ENCODE measurements at regions not wholly inside any gene's neighbourhood (a gene's known extent, or its start where the extent isn't known, plus 50 kb on each side); places are given as distances from the start of the nearest gene placed in this dataset.
"Not testable (repeated sequence)": the region's sequence is repeated elsewhere in the genome, so short reads cannot be mapped to it uniquely, and the experiment has no call there.

- TF ChIP-seq RAD21 (IDR thresholded peaks at IDR 0.05; ENCODE audit: insufficient read depth, low read depth, low read length); TBL1XR1 (IDR thresholded peaks at IDR 0.05; ENCODE audit: low read depth, low read length); EZH2 (IDR thresholded peaks at IDR 0.05; ENCODE audit: borderline replicate concordance, control insufficient read depth, low read depth, low read length); SIX5 (IDR thresholded peaks at IDR 0.05; ENCODE audit: low read depth, low read length, severe bottlenecking): not testable (repeated sequence)
- TF ChIP-seq, protein P1, sequence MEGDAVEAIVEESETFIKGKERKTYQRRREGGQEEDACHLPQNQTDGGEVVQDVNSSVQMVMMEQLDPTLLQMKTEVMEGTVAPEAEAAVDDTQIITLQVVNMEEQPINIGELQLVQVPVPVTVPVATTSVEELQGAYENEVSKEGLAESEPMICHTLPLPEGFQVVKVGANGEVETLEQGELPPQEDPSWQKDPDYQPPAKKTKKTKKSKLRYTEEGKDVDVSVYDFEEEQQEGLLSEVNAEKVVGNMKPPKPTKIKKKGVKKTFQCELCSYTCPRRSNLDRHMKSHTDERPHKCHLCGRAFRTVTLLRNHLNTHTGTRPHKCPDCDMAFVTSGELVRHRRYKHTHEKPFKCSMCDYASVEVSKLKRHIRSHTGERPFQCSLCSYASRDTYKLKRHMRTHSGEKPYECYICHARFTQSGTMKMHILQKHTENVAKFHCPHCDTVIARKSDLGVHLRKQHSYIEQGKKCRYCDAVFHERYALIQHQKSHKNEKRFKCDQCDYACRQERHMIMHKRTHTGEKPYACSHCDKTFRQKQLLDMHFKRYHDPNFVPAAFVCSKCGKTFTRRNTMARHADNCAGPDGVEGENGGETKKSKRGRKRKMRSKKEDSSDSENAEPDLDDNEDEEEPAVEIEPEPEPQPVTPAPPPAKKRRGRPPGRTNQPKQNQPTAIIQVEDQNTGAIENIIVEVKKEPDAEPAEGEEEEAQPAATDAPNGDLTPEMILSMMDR (IDR thresholded peaks at IDR 0.05 in 2 of 3, conservative IDR thresholded peaks at IDR 0.05 in 1 of 3; ENCODE audit: control insufficient read depth in 2 of 3, extremely low read depth in 1 of 3, insufficient read depth in 1 of 3, low read depth in 3 of 3, low read length in 3 of 3): not testable (repeated sequence)
- TF ChIP-seq, protein P2, sequence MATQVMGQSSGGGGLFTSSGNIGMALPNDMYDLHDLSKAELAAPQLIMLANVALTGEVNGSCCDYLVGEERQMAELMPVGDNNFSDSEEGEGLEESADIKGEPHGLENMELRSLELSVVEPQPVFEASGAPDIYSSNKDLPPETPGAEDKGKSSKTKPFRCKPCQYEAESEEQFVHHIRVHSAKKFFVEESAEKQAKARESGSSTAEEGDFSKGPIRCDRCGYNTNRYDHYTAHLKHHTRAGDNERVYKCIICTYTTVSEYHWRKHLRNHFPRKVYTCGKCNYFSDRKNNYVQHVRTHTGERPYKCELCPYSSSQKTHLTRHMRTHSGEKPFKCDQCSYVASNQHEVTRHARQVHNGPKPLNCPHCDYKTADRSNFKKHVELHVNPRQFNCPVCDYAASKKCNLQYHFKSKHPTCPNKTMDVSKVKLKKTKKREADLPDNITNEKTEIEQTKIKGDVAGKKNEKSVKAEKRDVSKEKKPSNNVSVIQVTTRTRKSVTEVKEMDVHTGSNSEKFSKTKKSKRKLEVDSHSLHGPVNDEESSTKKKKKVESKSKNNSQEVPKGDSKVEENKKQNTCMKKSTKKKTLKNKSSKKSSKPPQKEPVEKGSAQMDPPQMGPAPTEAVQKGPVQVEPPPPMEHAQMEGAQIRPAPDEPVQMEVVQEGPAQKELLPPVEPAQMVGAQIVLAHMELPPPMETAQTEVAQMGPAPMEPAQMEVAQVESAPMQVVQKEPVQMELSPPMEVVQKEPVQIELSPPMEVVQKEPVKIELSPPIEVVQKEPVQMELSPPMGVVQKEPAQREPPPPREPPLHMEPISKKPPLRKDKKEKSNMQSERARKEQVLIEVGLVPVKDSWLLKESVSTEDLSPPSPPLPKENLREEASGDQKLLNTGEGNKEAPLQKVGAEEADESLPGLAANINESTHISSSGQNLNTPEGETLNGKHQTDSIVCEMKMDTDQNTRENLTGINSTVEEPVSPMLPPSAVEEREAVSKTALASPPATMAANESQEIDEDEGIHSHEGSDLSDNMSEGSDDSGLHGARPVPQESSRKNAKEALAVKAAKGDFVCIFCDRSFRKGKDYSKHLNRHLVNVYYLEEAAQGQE (IDR thresholded peaks at IDR 0.05; ENCODE audit: low read depth, low read length): not testable (repeated sequence)
- TF ChIP-seq, protein P3, sequence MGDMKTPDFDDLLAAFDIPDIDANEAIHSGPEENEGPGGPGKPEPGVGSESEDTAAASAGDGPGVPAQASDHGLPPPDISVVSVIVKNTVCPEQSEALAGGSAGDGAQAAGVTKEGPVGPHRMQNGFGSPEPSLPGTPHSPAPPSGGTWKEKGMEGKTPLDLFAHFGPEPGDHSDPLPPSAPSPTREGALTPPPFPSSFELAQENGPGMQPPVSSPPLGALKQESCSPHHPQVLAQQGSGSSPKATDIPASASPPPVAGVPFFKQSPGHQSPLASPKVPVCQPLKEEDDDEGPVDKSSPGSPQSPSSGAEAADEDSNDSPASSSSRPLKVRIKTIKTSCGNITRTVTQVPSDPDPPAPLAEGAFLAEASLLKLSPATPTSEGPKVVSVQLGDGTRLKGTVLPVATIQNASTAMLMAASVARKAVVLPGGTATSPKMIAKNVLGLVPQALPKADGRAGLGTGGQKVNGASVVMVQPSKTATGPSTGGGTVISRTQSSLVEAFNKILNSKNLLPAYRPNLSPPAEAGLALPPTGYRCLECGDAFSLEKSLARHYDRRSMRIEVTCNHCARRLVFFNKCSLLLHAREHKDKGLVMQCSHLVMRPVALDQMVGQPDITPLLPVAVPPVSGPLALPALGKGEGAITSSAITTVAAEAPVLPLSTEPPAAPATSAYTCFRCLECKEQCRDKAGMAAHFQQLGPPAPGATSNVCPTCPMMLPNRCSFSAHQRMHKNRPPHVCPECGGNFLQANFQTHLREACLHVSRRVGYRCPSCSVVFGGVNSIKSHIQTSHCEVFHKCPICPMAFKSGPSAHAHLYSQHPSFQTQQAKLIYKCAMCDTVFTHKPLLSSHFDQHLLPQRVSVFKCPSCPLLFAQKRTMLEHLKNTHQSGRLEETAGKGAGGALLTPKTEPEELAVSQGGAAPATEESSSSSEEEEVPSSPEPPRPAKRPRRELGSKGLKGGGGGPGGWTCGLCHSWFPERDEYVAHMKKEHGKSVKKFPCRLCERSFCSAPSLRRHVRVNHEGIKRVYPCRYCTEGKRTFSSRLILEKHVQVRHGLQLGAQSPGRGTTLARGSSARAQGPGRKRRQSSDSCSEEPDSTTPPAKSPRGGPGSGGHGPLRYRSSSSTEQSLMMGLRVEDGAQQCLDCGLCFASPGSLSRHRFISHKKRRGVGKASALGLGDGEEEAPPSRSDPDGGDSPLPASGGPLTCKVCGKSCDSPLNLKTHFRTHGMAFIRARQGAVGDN (IDR thresholded peaks at IDR 0.05): not testable (repeated sequence)
These were observed 61.8 kb upstream of the SPDYE9 start for GRCh38 chr7:73147681-73148080.

All from GM12878 (cell line).